ENCODE measurements at regions not wholly inside any gene's neighbourhood (a gene's known extent, or its start where the extent isn't known, plus 50 kb on each side); places are given as distances from the start of the nearest gene placed in this dataset.

- Mint-ChIP-seq H3K36me3 (ENCODE audit: insufficient read depth in 2 of 2) (no peaks in the 10 kb centered on the region), H3K27ac (no peak overlapping the region), H3K27me3 (ENCODE audit: low read depth) (no peaks in the 10 kb centered on the region), H3K4me3 (no peak overlapping the region), H3K4me1 (ENCODE audit: low read depth) (no peaks in the 10 kb centered on the region), H3K9me3 (no peaks in the 10 kb centered on the region)
- DNase-seq: no peak
- ATAC-seq (replicated peaks in 1 of 2): no peak
Measured at GRCh38 chr12:25424211-25424731, 128.8 kb downstream of the LMNTD1 start.

GRCh38 chr12:25423355-25424050, 129.6 kb downstream of the LMNTD1 start:
- ATAC-seq (replicated peaks in 1 of 2): no peak
- Mint-ChIP-seq H3K4me3 (no peak overlapping the region), H3K36me3 (ENCODE audit: insufficient read depth in 2 of 2) (no peaks in the 10 kb centered on the region), H3K4me1 (ENCODE audit: low read depth) (no peaks in the 10 kb centered on the region), H3K27ac (no peak overlapping the region), H3K9me3 (no peaks in the 10 kb centered on the region), H3K27me3 (ENCODE audit: low read depth) (no peaks in the 10 kb centered on the region)
- no peak for DNase-seq

GRCh38 chr12:25422241-25422640, 130.8 kb downstream of the LMNTD1 start:
- H3K27me3 Mint-ChIP-seq (ENCODE audit: low read depth): no peaks in the 10 kb centered on the region
- ATAC-seq (replicated peaks in 1 of 2) (no peak), DNase-seq (no peak)
- H3K36me3 Mint-ChIP-seq (ENCODE audit: insufficient read depth in 2 of 2): no peaks in the 10 kb centered on the region
- no peak overlapping the region for H3K4me3 Mint-ChIP-seq
- H3K27ac Mint-ChIP-seq: no peak overlapping the region
- no peaks in the 10 kb centered on the region for H3K4me1 Mint-ChIP-seq (ENCODE audit: low read depth)
- no peaks in the 10 kb centered on the region for H3K9me3 Mint-ChIP-seq

GRCh38 chr12:25421651-25422167, 131.4 kb downstream of the LMNTD1 start:
- no peaks in the 10 kb centered on the region for H3K36me3 Mint-ChIP-seq (ENCODE audit: insufficient read depth in 2 of 2)
- H3K4me3 Mint-ChIP-seq: no peak overlapping the region
- no peak for DNase-seq
- no peaks in the 10 kb centered on the region for H3K27me3 Mint-ChIP-seq (ENCODE audit: low read depth)
- no peak overlapping the region for H3K27ac Mint-ChIP-seq
- H3K9me3 Mint-ChIP-seq: no peaks in the 10 kb centered on the region
- no peaks in the 10 kb centered on the region for H3K4me1 Mint-ChIP-seq (ENCODE audit: low read depth)
- no peak for ATAC-seq (replicated peaks in 1 of 2)

GRCh38 chr12:25420116-25420515, 133.0 kb downstream of the LMNTD1 start:
- no peaks in the 10 kb centered on the region for H3K4me1 Mint-ChIP-seq (ENCODE audit: low read depth)
- no peaks in the 10 kb centered on the region for H3K9me3 Mint-ChIP-seq
- H3K27me3 Mint-ChIP-seq (ENCODE audit: low read depth): no peaks in the 10 kb centered on the region
- no peak overlapping the region for H3K27ac Mint-ChIP-seq
- no peak for ATAC-seq (replicated peaks in 1 of 2)
- no peaks in the 10 kb centered on the region for H3K36me3 Mint-ChIP-seq (ENCODE audit: insufficient read depth in 2 of 2)
- H3K4me3 Mint-ChIP-seq: no peak overlapping the region
- no peak for DNase-seq

- Mint-ChIP-seq H3K36me3 (ENCODE audit: insufficient read depth in 2 of 2) (no peaks in the 10 kb centered on the region), H3K4me1 (ENCODE audit: low read depth) (no peaks in the 10 kb centered on the region), H3K9me3 (no peaks in the 10 kb centered on the region), H3K27ac (no peak overlapping the region), H3K4me3 (no peak overlapping the region), H3K27me3 (ENCODE audit: low read depth) (no peaks in the 10 kb centered on the region)
- DNase-seq (no peak), ATAC-seq (replicated peaks in 1 of 2) (no peak)
Measured at GRCh38 chr12:25419595-25419994, 133.5 kb downstream of the LMNTD1 start.

GRCh38 chr12:25417071-25417470, 136.0 kb downstream of the LMNTD1 start:
- ATAC-seq (replicated peaks in 1 of 2) (no peak), DNase-seq (no peak)
- H3K36me3 Mint-ChIP-seq (ENCODE audit: insufficient read depth in 2 of 2): no peaks in the 10 kb centered on the region
- H3K4me3 Mint-ChIP-seq: no peak overlapping the region
- no peaks in the 10 kb centered on the region for H3K27me3 Mint-ChIP-seq (ENCODE audit: low read depth)
- no peaks in the 10 kb centered on the region for H3K9me3 Mint-ChIP-seq
- H3K27ac Mint-ChIP-seq: no peak overlapping the region
- H3K4me1 Mint-ChIP-seq (ENCODE audit: low read depth): no peaks in the 10 kb centered on the region

- H3K36me3 Mint-ChIP-seq (ENCODE audit: insufficient read depth in 2 of 2): no peaks in the 10 kb centered on the region
Measured at GRCh38 chr12:25416516-25416915, 136.6 kb downstream of the LMNTD1 start.

GRCh38 chr12:25415004-25415403, 138.1 kb downstream of the LMNTD1 start:
- DNase-seq: no peak
- Mint-ChIP-seq H3K4me1 (ENCODE audit: low read depth) (no peaks in the 10 kb centered on the region), H3K27ac (no peak overlapping the region), H3K36me3 (ENCODE audit: insufficient read depth in 2 of 2) (no peaks in the 10 kb centered on the region), H3K4me3 (no peak overlapping the region), H3K27me3 (ENCODE audit: low read depth) (no peaks in the 10 kb centered on the region), H3K9me3 (no peaks in the 10 kb centered on the region)
- ATAC-seq (replicated peaks in 1 of 2): no peak

More at GRCh38 chr12:25416516-25416915, 136.6 kb downstream of the LMNTD1 start:
- H3K4me3 Mint-ChIP-seq: no peak overlapping the region
- H3K27ac Mint-ChIP-seq: no peak overlapping the region
- H3K9me3 Mint-ChIP-seq: no peaks in the 10 kb centered on the region
- H3K27me3 Mint-ChIP-seq (ENCODE audit: low read depth): no peaks in the 10 kb centered on the region
- ATAC-seq (replicated peaks in 1 of 2) (no peak), DNase-seq (no peak)
- no peaks in the 10 kb centered on the region for H3K4me1 Mint-ChIP-seq (ENCODE audit: low read depth)

GRCh38 chr12:25412735-25413134, 140.3 kb downstream of the LMNTD1 start:
- Mint-ChIP-seq H3K4me1 (ENCODE audit: low read depth) (no peaks in the 10 kb centered on the region), H3K36me3 (ENCODE audit: insufficient read depth in 2 of 2) (no peaks in the 10 kb centered on the region), H3K27me3 (ENCODE audit: low read depth) (no peaks in the 10 kb centered on the region), H3K9me3 (no peaks in the 10 kb centered on the region), H3K4me3 (no peak overlapping the region), H3K27ac (no peak overlapping the region)
- DNase-seq: no peak
- no peak for ATAC-seq (replicated peaks in 1 of 2)

- no peak overlapping the region for H3K4me3 Mint-ChIP-seq
- no peak for ATAC-seq (replicated peaks in 1 of 2)
- peaks cover 2% of the 10 kb centered on the region for H3K27me3 Mint-ChIP-seq (ENCODE audit: low read depth)
- no peaks in the 10 kb centered on the region for H3K4me1 Mint-ChIP-seq (ENCODE audit: low read depth)
- no peak for DNase-seq
- H3K27ac Mint-ChIP-seq: no peak overlapping the region
- H3K9me3 Mint-ChIP-seq: peaks cover 2 to 3% of the 10 kb centered on the region in 2 donors
- H3K36me3 Mint-ChIP-seq (ENCODE audit: insufficient read depth in 2 of 2): peaks cover 4 to 5% of the 10 kb centered on the region in 2 donors
Measured at GRCh38 chr12:25404955-25405354, 148.1 kb downstream of the LMNTD1 start.

GRCh38 chr12:25401547-25402345, 151.0 kb upstream of the KRAS start:
- no peak overlapping the region for H3K27ac Mint-ChIP-seq

GRCh38 chr12:25397001-25397400, 146.3 kb upstream of the KRAS start:
- Mint-ChIP-seq H3K27ac (no peak overlapping the region), H3K27me3 (ENCODE audit: low read depth) (peaks cover 19% of the 10 kb centered on the region), H3K4me1 (ENCODE audit: low read depth) (no peaks in the 10 kb centered on the region), H3K36me3 (ENCODE audit: insufficient read depth in 2 of 2) (peaks cover 2 to 5% of the 10 kb centered on the region in 2 donors), H3K4me3 (no peak overlapping the region), H3K9me3 (peaks cover 2 to 3% of the 10 kb centered on the region in 2 donors)
- no peak for ATAC-seq (replicated peaks in 1 of 2)
- no peak for DNase-seq

More at GRCh38 chr12:25401547-25402345, 151.0 kb upstream of the KRAS start:
- DNase-seq: no peak
- H3K36me3 Mint-ChIP-seq (ENCODE audit: insufficient read depth in 2 of 2): peaks cover 4 to 5% of the 10 kb centered on the region in 2 donors
- no peak for ATAC-seq (replicated peaks in 1 of 2)
- no peak overlapping the region for H3K4me3 Mint-ChIP-seq
- H3K9me3 Mint-ChIP-seq: peaks cover 2 to 4% of the 10 kb centered on the region in 2 donors
- peaks cover 6% of the 10 kb centered on the region for H3K27me3 Mint-ChIP-seq (ENCODE audit: low read depth)
- H3K4me1 Mint-ChIP-seq (ENCODE audit: low read depth): no peaks in the 10 kb centered on the region

Data from activated T-cell treated with anti-CD3 and anti-CD28 coated beads, Interleukin-2, amount 50 U/mL, for 72 hours (primary cell).